CD14-positive monocyte (primary cell): ENCODE measurements at regions not wholly inside any gene's neighbourhood (a gene's known extent, or its start where the extent isn't known, plus 50 kb on each side); places are given as distances from the start of the nearest gene placed in this dataset.

Experiments used
- DNase-seq, 3 donors: peaks; one replicate each; pipeline ENCODE4 v3.0.0-alpha.2; 2011 to 2022
- H2AFZ ChIP-seq: 2 replicates; pipeline ENCODE4 v1.6.0; 2012; ENCODE audit warnings: mild to moderate bottlenecking, low read depth, low read length, inconsistent platforms; ENCODE audit not compliant: insufficient read depth, poor library complexity, severe bottlenecking
- H3K27ac ChIP-seq, 2 donors: 1 replicate in 1 of 2; 2 replicates in 1 of 2; pipeline ENCODE4 v1.5.1; 2012 to 2013; ENCODE audit warnings: low read length in 2 of 2, control low read depth in 1 of 2, inconsistent platforms in 1 of 2, low read depth in 1 of 2, mild to moderate bottlenecking in 1 of 2
- H3K27me3 ChIP-seq, 2 donors: one replicate each; pipeline versions ENCODE4 v1.6.0 to v1.6.1; 2011 to 2013; ENCODE audit warnings: low read length in 2 of 2; ENCODE audit not compliant: control insufficient read depth in 2 of 2, insufficient read depth in 2 of 2
- H3K36me3 ChIP-seq, 2 donors: replicated peaks in 1 of 2; 1 replicate in 1 of 2; 2 replicates in 1 of 2; pipeline versions ENCODE4 v1.5.1 to v1.6.1; 2012 to 2013; ENCODE audit warnings: low read length in 2 of 2, control low read depth in 1 of 2, inconsistent platforms in 1 of 2, mild to moderate bottlenecking in 1 of 2; ENCODE audit not compliant: insufficient read depth in 2 of 2, control insufficient read depth in 1 of 2
- H3K4me1 ChIP-seq, 2 donors: 1 replicate in 1 of 2; 2 replicates in 1 of 2; pipeline versions ENCODE4 v1.5.1 to v1.6.1; 2012 to 2013; ENCODE audit warnings: low read length in 2 of 2, control low read depth in 1 of 2, inconsistent platforms in 1 of 2, mild to moderate bottlenecking in 1 of 2, moderate library complexity in 1 of 2; ENCODE audit not compliant: insufficient read depth in 2 of 2, control insufficient read depth in 1 of 2
- H3K4me2 ChIP-seq: replicated peaks from 2 replicates; pipeline ENCODE3; 2012; ENCODE audit warnings: low read length, moderate library complexity, mild to moderate bottlenecking; ENCODE audit not compliant: poor library complexity, severe bottlenecking; ENCODE audit errors: extremely low read depth
- H3K4me3 ChIP-seq, 3 experiments: fragments of 200-600 bp in 1 of 3; sonication (generic) in 1 of 3; replicated peaks in 1 of 3; 1 replicate in 2 of 3; 2 replicates in 1 of 3; pipeline ENCODE4 v1.5.1; 2011 to 2013; ENCODE audit warnings: low read length in 3 of 3, mild to moderate bottlenecking in 3 of 3, control low read depth in 2 of 3, low read depth in 2 of 3, inconsistent platforms in 1 of 3, moderate library complexity in 1 of 3
- H3K79me2 ChIP-seq: 2 replicates; pipeline ENCODE4 v1.6.0; 2012; ENCODE audit warnings: mild to moderate bottlenecking, control low read depth, inconsistent platforms, low read length, moderate library complexity; ENCODE audit not compliant: insufficient read depth
- H3K9ac ChIP-seq: 2 replicates; pipeline ENCODE4 v1.6.0; 2017; ENCODE audit warnings: low read length, mild to moderate bottlenecking; ENCODE audit not compliant: insufficient read depth, poor library complexity, severe bottlenecking
- H3K9me3 ChIP-seq, 2 donors: replicated peaks in 1 of 2; 1 replicate in 1 of 2; 2 replicates in 1 of 2; pipeline versions ENCODE4 v1.5.1 to v1.6.1; 2012 to 2013; ENCODE audit warnings: low read length in 2 of 2, control low read depth in 1 of 2; ENCODE audit not compliant: control insufficient read depth in 1 of 2, insufficient read depth in 1 of 2
- H4K20me1 ChIP-seq: 2 replicates; pipeline ENCODE4 v1.6.0; 2012; ENCODE audit warnings: mild to moderate bottlenecking, low read length, control low read depth, moderate library complexity; ENCODE audit not compliant: insufficient read depth
- H3K27ac Mint-ChIP-seq, 7 donors: one replicate each; pipeline ENCODE4 v1.8.0; 2020; ENCODE audit warnings: mild to moderate bottlenecking in 7 of 7, mixed read lengths in 7 of 7, moderate library complexity in 6 of 7, inconsistent platforms in 2 of 7
- H3K27me3 Mint-ChIP-seq, 3 donors: one replicate each; pipeline ENCODE4 v1.8.0; 2021 to 2022; ENCODE audit warnings: low read depth in 3 of 3, mild to moderate bottlenecking in 3 of 3, mixed read lengths in 3 of 3, moderate library complexity in 3 of 3, inconsistent platforms in 1 of 3
- H3K36me3 Mint-ChIP-seq, 2 donors: one replicate each; pipeline ENCODE4 v1.8.0; 2020; ENCODE audit warnings: mixed read lengths in 2 of 2, inconsistent platforms in 1 of 2, mild to moderate bottlenecking in 1 of 2
- H3K4me1 Mint-ChIP-seq: one replicate; pipeline ENCODE4 v1.8.0; 2020; ENCODE audit warnings: mild to moderate bottlenecking, mixed read lengths
- H3K4me3 Mint-ChIP-seq, 2 donors: one replicate each; pipeline ENCODE4 v1.8.0; 2020; ENCODE audit warnings: mild to moderate bottlenecking in 2 of 2, mixed read lengths in 2 of 2, moderate library complexity in 1 of 2
- H3K9me3 Mint-ChIP-seq, 7 donors: one replicate each; pipeline ENCODE4 v1.8.0; 2020 to 2022; ENCODE audit warnings: mixed read lengths in 7 of 7, mild to moderate bottlenecking in 6 of 7, moderate library complexity in 6 of 7, inconsistent platforms in 2 of 7
- CTCF ChIP-seq: fragments of 200-600 bp; IDR thresholded peaks from one replicate; pipeline ENCODE4 v1.8.0; 2022; ENCODE audit warnings: antibody characterized with exemption, mild to moderate bottlenecking
- WGBS: methylation state at CpG from one replicate; pipeline ENCODE4 v1.1.5; 2013; ENCODE audit warnings: missing lambda C conversion rate; ENCODE audit not compliant: insufficient coverage; 5-methylcytosine and 5-hydroxymethylcytosine counted together
- intact Hi-C, 2 donors: fragments of 100-400 bp; cut with micrococcal nuclease; formaldehyde crosslinking; loops; one replicate each; pipeline versions ENCODE4 v1.15.0 to v1.15.1; 2023

- H3K4me3 Mint-ChIP-seq, result peak overlapping the region in 1 of 2 donors; percentile 23
- no peaks in the 10 kb centered on the region for H3K79me2 ChIP-seq
- H3K9me3 Mint-ChIP-seq, result peaks cover 0 to 1% (median 0%) of the 10 kb centered on the region in 7 donors
- H3K4me2 ChIP-seq, result no peak overlapping the region
- no peak overlapping the region for H3K27ac Mint-ChIP-seq
- no peaks in the 10 kb centered on the region for H3K36me3 Mint-ChIP-seq
- H3K4me1 Mint-ChIP-seq, result peaks cover 2% of the 10 kb centered on the region
- H3K36me3 ChIP-seq, result no peaks in the 10 kb centered on the region
- intact Hi-C loops, result no loop called here
- no peak overlapping the region for H2AFZ ChIP-seq
- WGBS, result 65% methylated on average over 3 of the region's 3 CpGs
- H3K27ac ChIP-seq, result no peak overlapping the region
- TF ChIP-seq CTCF, result no peak
- H3K9me3 ChIP-seq, result no peaks in the 10 kb centered on the region
- no peak overlapping the region for H3K9ac ChIP-seq
- no peaks in the 10 kb centered on the region for H3K4me1 ChIP-seq
- H3K4me3 ChIP-seq, result no peak overlapping the region
- H3K27me3 Mint-ChIP-seq, result peaks cover 3 to 14% (median 9%) of the 10 kb centered on the region in 3 donors
- no peaks in the 10 kb centered on the region for H4K20me1 ChIP-seq
- no peak for DNase-seq
- H3K27me3 ChIP-seq, result no peaks in the 10 kb centered on the region
Observed at GRCh38 chr11:110897035-110897434, 184.8 kb upstream of the ARHGAP20 start.

DNA sequence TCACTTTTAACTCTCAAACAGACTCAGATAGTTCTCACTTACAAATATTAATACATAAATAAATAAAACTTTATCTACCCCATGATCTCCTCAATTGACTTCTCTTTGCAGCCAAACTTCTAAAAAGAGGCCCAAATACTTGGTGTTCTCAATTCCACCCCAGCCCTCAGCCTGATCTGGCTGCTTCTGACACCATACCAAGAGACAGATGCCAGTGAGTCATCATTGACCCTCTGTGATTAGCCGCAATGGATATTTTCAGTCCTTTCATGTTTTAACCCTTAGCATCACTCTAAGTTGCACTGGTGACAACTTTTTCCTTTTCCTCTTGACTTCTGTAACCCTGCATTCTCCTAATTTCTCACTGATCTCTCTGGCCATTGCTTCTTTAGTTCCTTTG, 184.1 kb upstream of the ARHGAP20 start:
- H4K20me1 ChIP-seq, result no peaks in the 10 kb centered on the region
- Mint-ChIP-seq H3K36me3 (no peaks in the 10 kb centered on the region), H3K27ac (no peak overlapping the region), H3K9me3 (peaks cover 0 to 1% (median 0%) of the 10 kb centered on the region in 7 donors), H3K27me3 (peaks cover 3 to 14% (median 9%) of the 10 kb centered on the region in 3 donors), H3K4me3 (no peak overlapping the region), H3K4me1 (peaks cover 2% of the 10 kb centered on the region)
- no peaks in the 10 kb centered on the region for H3K9me3 ChIP-seq
- no peaks in the 10 kb centered on the region for H3K79me2 ChIP-seq
- no peak overlapping the region for H3K4me3 ChIP-seq
- H3K36me3 ChIP-seq, result no peaks in the 10 kb centered on the region
- no peak overlapping the region for H3K9ac ChIP-seq
- no peaks in the 10 kb centered on the region for H3K27me3 ChIP-seq
- no peak overlapping the region for H2AFZ ChIP-seq
- DNase-seq, result no peak
- H3K27ac ChIP-seq, result no peak overlapping the region
- WGBS, result 77% methylated on average over 1 of the region's 1 CpG
- no peaks in the 10 kb centered on the region for H3K4me1 ChIP-seq
- intact Hi-C loops, result no loop called here
- no peak overlapping the region for H3K4me2 ChIP-seq
- no peak for TF ChIP-seq CTCF
